ENCODE measurements at regions not wholly inside any gene's neighbourhood (a gene's known extent, or its start where the extent isn't known, plus 50 kb on each side); places are given as distances from the start of the nearest gene placed in this dataset.

GRCh38 chr6:104357928-104358327, 501.8 kb downstream of the HACE1 start:
- H3K27ac ChIP-seq (ENCODE audit: insufficient read depth, low read depth, low read length, poor library complexity, severe bottlenecking) = no peak overlapping the region
- no peaks in the 10 kb centered on the region for H3K9me3 ChIP-seq (ENCODE audit: control insufficient read depth, low read length)
- no peaks in the 10 kb centered on the region for H3K36me3 ChIP-seq (ENCODE audit: control insufficient read depth, insufficient read depth, low read length)
- H3K27me3 ChIP-seq (ENCODE audit: control insufficient read depth, insufficient read depth, low read length, poor library complexity, severe bottlenecking) = no peaks in the 10 kb centered on the region
- 100% methylated on average over 1 to 2 of the region's 3 CpGs for WGBS, 2 experiments
- no peak overlapping the region for H3K4me3 ChIP-seq (ENCODE audit: insufficient read depth, low read depth, low read length)
- H3K4me1 ChIP-seq (ENCODE audit: control insufficient read depth, insufficient read depth, low read length) = no peaks in the 10 kb centered on the region

- H3K36me3 ChIP-seq (ENCODE audit: control insufficient read depth, insufficient read depth, low read length) = no peaks in the 10 kb centered on the region
- no peak overlapping the region for H3K27ac ChIP-seq (ENCODE audit: insufficient read depth, low read depth, low read length, poor library complexity, severe bottlenecking)
- no peak overlapping the region for H3K4me3 ChIP-seq (ENCODE audit: insufficient read depth, low read depth, low read length)
- 90 to 99% methylated on average over 5 of the region's 5 CpGs for WGBS, 2 experiments
- H3K9me3 ChIP-seq (ENCODE audit: control insufficient read depth, low read length) = no peaks in the 10 kb centered on the region
- no peaks in the 10 kb centered on the region for H3K27me3 ChIP-seq (ENCODE audit: control insufficient read depth, insufficient read depth, low read length, poor library complexity, severe bottlenecking)
- no peaks in the 10 kb centered on the region for H3K4me1 ChIP-seq (ENCODE audit: control insufficient read depth, insufficient read depth, low read length)
Observed at GRCh38 chr6:104356197-104356596, 503.5 kb downstream of the HACE1 start.

- H3K36me3 ChIP-seq (ENCODE audit: control insufficient read depth, insufficient read depth, low read length) = no peaks in the 10 kb centered on the region
- no peaks in the 10 kb centered on the region for H3K4me1 ChIP-seq (ENCODE audit: control insufficient read depth, insufficient read depth, low read length)
- H3K27me3 ChIP-seq (ENCODE audit: control insufficient read depth, insufficient read depth, low read length, poor library complexity, severe bottlenecking) = no peaks in the 10 kb centered on the region
- no peak overlapping the region for H3K27ac ChIP-seq (ENCODE audit: insufficient read depth, low read depth, low read length, poor library complexity, severe bottlenecking)
- H3K4me3 ChIP-seq (ENCODE audit: insufficient read depth, low read depth, low read length) = no peak overlapping the region
- H3K9me3 ChIP-seq (ENCODE audit: control insufficient read depth, low read length) = peaks cover 3% of the 10 kb centered on the region
- WGBS, 2 experiments = 98 to 99% methylated on average over 3 to 4 of the region's 4 CpGs
Observed at GRCh38 chr6:104349191-104349590, 510.5 kb downstream of the HACE1 start.

GRCh38 chr6:104344223-104344622, 515.5 kb downstream of the HACE1 start:
- WGBS, 2 experiments = 84 to 93% methylated on average over 2 of the region's 2 CpGs
- no peak overlapping the region for H3K4me3 ChIP-seq (ENCODE audit: insufficient read depth, low read depth, low read length)
- no peaks in the 10 kb centered on the region for H3K4me1 ChIP-seq (ENCODE audit: control insufficient read depth, insufficient read depth, low read length)
- no peaks in the 10 kb centered on the region for H3K36me3 ChIP-seq (ENCODE audit: control insufficient read depth, insufficient read depth, low read length)
- H3K27me3 ChIP-seq (ENCODE audit: control insufficient read depth, insufficient read depth, low read length, poor library complexity, severe bottlenecking) = no peaks in the 10 kb centered on the region
- no peak overlapping the region for H3K27ac ChIP-seq (ENCODE audit: insufficient read depth, low read depth, low read length, poor library complexity, severe bottlenecking)
- H3K9me3 ChIP-seq (ENCODE audit: control insufficient read depth, low read length) = peaks cover 3% of the 10 kb centered on the region

GRCh38 chr6:104332364-104332763, 527.4 kb downstream of the HACE1 start:
- Histone ChIP-seq H3K27me3 (ENCODE audit: control insufficient read depth, insufficient read depth, low read length, poor library complexity, severe bottlenecking) (no peaks in the 10 kb centered on the region), H3K4me3 (ENCODE audit: insufficient read depth, low read depth, low read length) (no peak overlapping the region), H3K36me3 (ENCODE audit: control insufficient read depth, insufficient read depth, low read length) (no peaks in the 10 kb centered on the region), H3K27ac (ENCODE audit: insufficient read depth, low read depth, low read length, poor library complexity, severe bottlenecking) (no peak overlapping the region), H3K4me1 (ENCODE audit: control insufficient read depth, insufficient read depth, low read length) (no peaks in the 10 kb centered on the region), H3K9me3 (ENCODE audit: control insufficient read depth, low read length) (no peaks in the 10 kb centered on the region)
- WGBS, 2 experiments = 95 to 100% methylated on average over 2 of the region's 4 CpGs

GRCh38 chr6:104326173-104327001, 533.3 kb downstream of the HACE1 start:
- no peaks in the 10 kb centered on the region for H3K36me3 ChIP-seq (ENCODE audit: control insufficient read depth, insufficient read depth, low read length)
- no peak overlapping the region for H3K4me3 ChIP-seq (ENCODE audit: insufficient read depth, low read depth, low read length)
- H3K27ac ChIP-seq (ENCODE audit: insufficient read depth, low read depth, low read length, poor library complexity, severe bottlenecking) = no peak overlapping the region
- H3K9me3 ChIP-seq (ENCODE audit: control insufficient read depth, low read length) = no peaks in the 10 kb centered on the region
- 66 to 72% methylated on average over 7 of the region's 7 CpGs for WGBS, 2 experiments
- H3K4me1 ChIP-seq (ENCODE audit: control insufficient read depth, insufficient read depth, low read length) = no peaks in the 10 kb centered on the region
- no peaks in the 10 kb centered on the region for H3K27me3 ChIP-seq (ENCODE audit: control insufficient read depth, insufficient read depth, low read length, poor library complexity, severe bottlenecking)

- Histone ChIP-seq H3K27ac (ENCODE audit: insufficient read depth, low read depth, low read length, poor library complexity, severe bottlenecking) (no peak overlapping the region), H3K36me3 (ENCODE audit: control insufficient read depth, insufficient read depth, low read length) (no peaks in the 10 kb centered on the region), H3K4me3 (ENCODE audit: insufficient read depth, low read depth, low read length) (no peak overlapping the region), H3K27me3 (ENCODE audit: control insufficient read depth, insufficient read depth, low read length, poor library complexity, severe bottlenecking) (no peaks in the 10 kb centered on the region), H3K4me1 (ENCODE audit: control insufficient read depth, insufficient read depth, low read length) (no peaks in the 10 kb centered on the region), H3K9me3 (ENCODE audit: control insufficient read depth, low read length) (no peaks in the 10 kb centered on the region)
- 49 to 59% methylated on average over 6 to 8 of the region's 9 CpGs for WGBS, 2 experiments
Observed at GRCh38 chr6:104325341-104326172, 534.2 kb downstream of the HACE1 start.

GRCh38 chr6:104324301-104324700, 535.4 kb downstream of the HACE1 start:
- no peaks in the 10 kb centered on the region for H3K4me1 ChIP-seq (ENCODE audit: control insufficient read depth, insufficient read depth, low read length)
- 88 to 95% methylated on average over 1 of the region's 1 CpG for WGBS, 2 experiments
- no peak overlapping the region for H3K4me3 ChIP-seq (ENCODE audit: insufficient read depth, low read depth, low read length)
- H3K9me3 ChIP-seq (ENCODE audit: control insufficient read depth, low read length) = no peaks in the 10 kb centered on the region
- no peaks in the 10 kb centered on the region for H3K27me3 ChIP-seq (ENCODE audit: control insufficient read depth, insufficient read depth, low read length, poor library complexity, severe bottlenecking)
- H3K36me3 ChIP-seq (ENCODE audit: control insufficient read depth, insufficient read depth, low read length) = no peaks in the 10 kb centered on the region
- H3K27ac ChIP-seq (ENCODE audit: insufficient read depth, low read depth, low read length, poor library complexity, severe bottlenecking) = no peak overlapping the region

GRCh38 chr6:104322841-104323240, 536.9 kb downstream of the HACE1 start:
- H3K27me3 ChIP-seq (ENCODE audit: control insufficient read depth, insufficient read depth, low read length, poor library complexity, severe bottlenecking) = no peaks in the 10 kb centered on the region
- WGBS, 2 experiments = 89 to 94% methylated on average over 4 to 5 of the region's 5 CpGs
- no peaks in the 10 kb centered on the region for H3K4me1 ChIP-seq (ENCODE audit: control insufficient read depth, insufficient read depth, low read length)
- H3K36me3 ChIP-seq (ENCODE audit: control insufficient read depth, insufficient read depth, low read length) = no peaks in the 10 kb centered on the region
- H3K4me3 ChIP-seq (ENCODE audit: insufficient read depth, low read depth, low read length) = no peak overlapping the region
- H3K27ac ChIP-seq (ENCODE audit: insufficient read depth, low read depth, low read length, poor library complexity, severe bottlenecking) = no peak overlapping the region
- no peaks in the 10 kb centered on the region for H3K9me3 ChIP-seq (ENCODE audit: control insufficient read depth, low read length)

- no CpG with 5 or more reads among the region's 1 CpG for WGBS, 2 experiments
- Histone ChIP-seq H3K27ac (ENCODE audit: insufficient read depth, low read depth, low read length, poor library complexity, severe bottlenecking) (no peak overlapping the region), H3K27me3 (ENCODE audit: control insufficient read depth, insufficient read depth, low read length, poor library complexity, severe bottlenecking) (no peaks in the 10 kb centered on the region), H3K4me1 (ENCODE audit: control insufficient read depth, insufficient read depth, low read length) (no peaks in the 10 kb centered on the region), H3K4me3 (ENCODE audit: insufficient read depth, low read depth, low read length) (no peak overlapping the region), H3K36me3 (ENCODE audit: control insufficient read depth, insufficient read depth, low read length) (no peaks in the 10 kb centered on the region), H3K9me3 (ENCODE audit: control insufficient read depth, low read length) (no peaks in the 10 kb centered on the region)
Observed at GRCh38 chr6:104321301-104321700, 538.4 kb downstream of the HACE1 start.
